ENCODE measurements at regions not wholly inside any gene's neighbourhood (a gene's known extent, or its start where the extent isn't known, plus 50 kb on each side); places are given as distances from the start of the nearest gene placed in this dataset.

- no peak for DNase-seq
Observed at GRCh38 chr4:180101348-180102083, 2141.7 kb upstream of the TENM3 start.

GRCh38 chr4:180103794-180104193 is 2139.4 kb upstream of the TENM3 start:
- DNase-seq = no peak

DNA sequence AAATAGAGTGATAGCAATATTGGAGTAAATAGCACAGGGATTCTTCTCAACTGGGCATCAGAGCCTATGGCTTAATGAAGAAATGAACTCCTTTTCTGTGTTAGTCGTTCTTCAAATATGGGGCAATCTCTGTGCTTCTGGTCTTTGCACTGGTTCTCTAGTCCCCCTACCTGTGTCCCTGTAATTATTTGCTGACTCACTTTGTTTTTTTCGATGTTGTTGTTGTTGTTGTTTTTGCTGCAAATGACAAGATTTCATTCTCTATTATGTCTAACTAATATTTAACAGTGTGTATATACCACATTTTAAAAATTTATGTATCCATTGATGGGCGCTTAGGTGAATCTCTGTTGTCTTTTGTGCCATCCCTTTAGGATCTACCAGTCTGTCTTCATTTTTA is 2137.8 kb upstream of the TENM3 start:
- DNase-seq = no peak

- no peak for DNase-seq
Observed at GRCh38 chr4:180106122-180106521, 2137.1 kb upstream of the TENM3 start.

DNA sequence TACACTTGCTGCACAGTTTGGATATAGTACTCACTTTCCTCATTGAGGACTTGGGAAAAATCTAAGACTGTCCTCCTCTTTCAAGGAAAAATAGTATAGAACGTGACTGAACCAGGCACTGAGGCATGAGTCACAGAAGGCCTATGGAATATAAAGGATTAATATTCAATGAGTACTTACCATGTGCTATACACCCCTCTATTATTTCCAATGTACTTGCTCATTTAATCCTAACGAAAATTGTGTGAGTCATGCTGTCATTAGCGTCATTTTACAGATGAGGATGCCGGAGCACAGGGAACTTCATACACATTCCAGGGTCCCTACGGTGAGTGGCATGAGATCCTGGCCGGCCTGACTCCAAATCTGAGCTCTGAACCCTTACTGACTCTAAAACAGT is 2136.2 kb upstream of the TENM3 start:
- no peak for DNase-seq

- DNase-seq = no peak
Observed at GRCh38 chr4:180116840-180117239, 2126.4 kb upstream of the TENM3 start.

- no peak for DNase-seq
Observed at GRCh38 chr4:180120068-180120467, 2123.1 kb upstream of the TENM3 start.

DNA sequence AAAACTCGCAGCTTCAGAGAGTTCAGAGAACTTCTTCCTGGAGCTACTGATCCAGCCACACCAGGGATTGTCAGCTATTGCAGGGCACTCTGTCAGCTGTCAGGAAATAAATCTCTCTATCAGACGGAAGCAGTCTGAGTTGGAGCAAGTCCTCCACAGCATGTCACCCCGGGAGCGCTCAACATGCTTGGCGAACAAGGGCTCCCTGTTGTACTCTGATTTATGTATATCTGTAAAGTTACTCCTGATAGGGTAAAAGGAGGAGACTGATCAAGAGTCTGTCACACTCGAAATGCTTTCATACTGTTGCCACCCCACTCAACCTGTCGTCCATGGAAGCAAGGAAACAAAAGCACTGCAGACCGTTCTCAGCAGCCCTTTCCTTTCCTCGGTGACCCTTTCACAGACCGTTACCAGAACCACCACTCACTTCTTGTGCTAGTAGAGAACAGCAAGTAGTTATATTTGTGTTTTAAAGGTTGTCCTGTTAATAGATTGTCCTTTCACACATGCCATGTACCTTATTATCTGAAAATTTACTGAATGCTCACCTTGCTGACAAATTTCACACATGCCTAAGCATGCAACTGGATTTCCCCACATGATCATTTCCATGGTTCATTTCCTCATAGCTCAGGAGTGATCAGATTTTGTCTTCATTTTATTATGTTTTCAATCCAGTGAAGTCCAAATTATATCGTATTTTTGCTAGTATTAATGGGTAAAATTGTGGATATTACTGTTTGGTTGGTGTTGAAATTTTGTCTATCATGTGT is 2108.9 kb upstream of the TENM3 start:
- peak; percentile 4 to 29 (median 4) for DNase-seq

DNA sequence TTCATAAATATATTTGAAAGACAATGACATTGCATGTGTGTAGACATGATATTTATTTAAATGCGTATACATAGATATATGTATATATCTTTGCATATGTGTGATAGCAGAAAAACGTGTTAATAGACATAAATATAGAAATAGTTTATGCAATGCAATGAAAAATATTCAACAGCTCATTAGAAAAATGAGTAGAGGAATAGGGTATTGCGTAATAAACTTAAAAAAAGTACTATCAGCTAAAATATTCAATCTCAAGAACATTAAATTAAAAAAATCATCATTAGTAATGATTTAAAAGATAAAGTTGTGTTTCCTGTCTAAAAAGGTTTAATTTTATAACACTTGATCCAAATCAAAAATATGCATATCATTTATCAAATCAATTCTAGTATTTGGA is 2101.5 kb upstream of the TENM3 start:
- no peak for DNase-seq

DNA sequence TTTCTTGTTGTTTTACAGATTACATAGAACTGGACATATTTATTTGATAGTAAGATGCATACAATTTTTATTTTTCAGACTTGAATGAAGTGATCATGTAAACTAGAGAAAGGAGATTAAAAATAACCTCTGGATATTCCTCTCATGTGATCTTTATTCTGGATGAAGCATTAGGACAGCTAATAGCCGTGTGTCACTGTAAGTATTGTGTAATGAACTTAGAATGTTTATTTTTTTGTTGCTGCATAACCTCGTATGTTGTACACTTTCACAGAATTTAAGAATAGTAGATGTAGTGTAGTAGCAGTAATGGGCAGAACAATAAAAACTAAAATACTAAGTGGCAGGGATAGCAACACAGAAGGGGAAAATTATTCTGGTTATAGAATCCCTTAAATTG is 2094.5 kb upstream of the TENM3 start:
- DNase-seq = no peak

- peak; percentile 1 to 35 (median 10) for DNase-seq
Observed at GRCh38 chr4:180150818-180151217, 2092.4 kb upstream of the TENM3 start.

- no peak for DNase-seq
Observed at GRCh38 chr4:180152831-180153230, 2090.4 kb upstream of the TENM3 start.

DNA sequence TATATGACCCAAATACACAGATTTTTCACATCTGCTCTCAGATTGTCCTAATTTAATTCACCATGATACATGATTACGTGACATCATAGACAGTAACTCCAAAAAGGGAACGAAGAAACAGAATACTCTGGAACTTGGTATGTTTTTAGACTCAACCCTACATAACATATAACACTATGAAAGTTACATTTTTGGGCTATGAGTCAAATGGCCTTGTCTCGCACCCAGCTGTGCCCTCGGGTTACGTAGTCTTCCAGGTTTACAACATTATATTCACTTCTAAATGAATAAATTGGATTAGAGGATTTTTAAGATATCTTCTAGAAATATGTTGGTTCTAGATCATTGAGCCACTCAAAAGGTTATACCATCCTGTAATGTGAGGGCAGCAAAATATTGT is 2089.6 kb upstream of the TENM3 start:
- no peak for DNase-seq

- DNase-seq = no peak
Observed at GRCh38 chr4:180156684-180157083, 2086.5 kb upstream of the TENM3 start.

GRCh38 chr4:180160195-180160983 is 2082.8 kb upstream of the TENM3 start:
- no peak for DNase-seq

GRCh38 chr4:180164799-180165198 is 2078.4 kb upstream of the TENM3 start:
- DNase-seq = no peak

GRCh38 chr4:180169394-180169793 is 2073.8 kb upstream of the TENM3 start:
- DNase-seq = no peak

- no peak for DNase-seq
Observed at GRCh38 chr4:180169966-180170365, 2073.2 kb upstream of the TENM3 start.

DNA sequence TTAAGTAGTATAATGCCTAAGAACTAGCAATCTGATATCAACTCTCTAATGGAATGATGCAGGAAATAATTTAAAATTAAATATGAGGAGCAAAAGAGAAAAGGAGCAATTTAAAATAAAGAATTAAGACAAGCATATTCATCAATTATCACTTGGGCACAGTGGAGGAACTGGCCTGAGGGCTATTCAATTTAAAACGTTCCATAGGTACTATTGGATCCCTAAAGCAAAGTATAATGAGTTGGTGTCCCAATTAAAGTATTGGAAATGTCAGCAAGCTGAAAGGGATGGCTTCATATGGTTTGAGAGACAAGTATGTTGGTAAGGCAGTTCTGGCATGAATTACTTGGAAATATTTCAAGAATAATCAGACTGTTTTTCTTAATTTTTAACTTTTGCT is 2064.1 kb upstream of the TENM3 start:
- no peak for DNase-seq

DNA sequence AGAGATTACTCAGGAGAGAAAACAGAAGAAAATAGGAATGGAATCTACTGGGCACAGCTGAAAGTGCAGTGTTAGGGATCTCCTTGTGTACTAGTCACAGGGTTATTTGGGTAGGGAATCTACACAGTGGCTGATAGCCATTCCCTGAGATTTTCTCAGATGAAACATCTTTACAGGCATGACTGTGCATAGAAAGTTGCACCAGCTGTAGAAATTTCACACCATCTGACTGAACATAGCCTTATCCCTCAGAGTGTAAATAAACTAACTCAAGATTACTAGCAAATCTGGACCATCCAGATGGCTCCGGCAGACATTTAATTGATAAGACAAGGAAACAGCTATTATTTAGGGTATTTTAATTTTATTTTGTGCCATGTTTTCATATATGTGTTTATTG is 2053.5 kb upstream of the TENM3 start:
- no peak for DNase-seq

DNA sequence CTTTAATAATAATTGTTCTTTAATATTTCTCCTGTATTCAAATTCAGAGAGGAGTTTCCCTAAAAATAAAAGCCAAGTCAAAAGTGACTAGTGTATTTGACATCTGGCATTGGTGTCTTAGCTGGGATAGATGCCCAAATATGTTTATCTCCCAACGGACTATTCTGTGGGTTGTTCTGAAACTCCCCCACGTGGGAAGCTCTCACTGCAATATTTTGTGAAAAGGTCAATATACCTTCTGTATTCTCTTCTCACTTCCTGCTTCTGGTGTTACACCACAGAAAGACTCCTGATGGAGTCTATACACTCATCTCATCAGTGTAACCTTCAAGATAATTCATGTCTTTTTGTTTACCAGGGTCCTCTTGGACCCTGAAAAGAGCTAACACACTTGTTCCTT is 2052.8 kb upstream of the TENM3 start:
- DNase-seq = no peak

- DNase-seq = no peak
Observed at GRCh38 chr4:180197471-180197870, 2045.7 kb upstream of the TENM3 start.

DNA sequence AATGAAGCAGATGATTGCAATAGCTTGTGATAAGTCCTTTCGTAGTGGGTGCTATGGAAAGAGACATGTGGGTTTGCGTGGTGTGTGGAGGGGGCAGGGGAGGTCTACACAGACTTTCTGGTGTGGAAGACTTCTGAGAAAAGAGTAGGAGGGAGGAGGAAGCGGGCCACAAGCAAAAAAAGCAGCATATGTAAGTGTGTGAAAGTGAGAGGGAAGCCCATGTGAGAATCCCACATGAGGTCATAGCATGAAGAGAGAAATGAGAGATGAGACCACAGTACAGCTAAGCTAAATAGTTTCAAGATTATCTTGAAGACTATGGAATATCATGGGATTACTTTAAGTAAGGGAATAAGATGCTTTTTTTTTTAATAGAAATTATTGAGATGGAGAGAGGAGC is 2039.9 kb upstream of the TENM3 start:
- no peak for DNase-seq

GRCh38 chr4:180205276-180205675 is 2037.9 kb upstream of the TENM3 start:
- DNase-seq = no peak

All from suppressor macrophage treated with lipopolysaccharide for 1 hour (primary cell).